ENCODE measurements at regions not wholly inside any gene's neighbourhood (a gene's known extent, or its start where the extent isn't known, plus 50 kb on each side); places are given as distances from the start of the nearest gene placed in this dataset.

GRCh38 chr4:89416960-89417359 lies 109.4 kb upstream of the GPRIN3 start:
- no peak for DNase-seq

GRCh38 chr4:89413518-89413917 lies 105.9 kb upstream of the GPRIN3 start:
- DNase-seq: no peak

GRCh38 chr4:89411539-89412309 lies 104.1 kb upstream of the GPRIN3 start:
- DNase-seq: no peak

GRCh38 chr4:89410687-89411086 lies 103.1 kb upstream of the GPRIN3 start:
- no peak for DNase-seq

GRCh38 chr4:89404530-89404929 lies 96.9 kb upstream of the GPRIN3 start:
- DNase-seq: no peak

- DNase-seq: no peak
Measured at GRCh38 chr4:89403826-89404225, 96.2 kb upstream of the GPRIN3 start.

GRCh38 chr4:89400287-89401035 lies 92.9 kb upstream of the GPRIN3 start:
- DNase-seq: no peak

GRCh38 chr4:89398644-89399043 lies 91.0 kb upstream of the GPRIN3 start:
- no peak for DNase-seq

- DNase-seq: no peak
Measured at GRCh38 chr4:89398146-89398545, 90.5 kb upstream of the GPRIN3 start.

- no peak for DNase-seq
Measured at GRCh38 chr4:89397441-89397840, 89.8 kb upstream of the GPRIN3 start.

GRCh38 chr4:89382439-89382838 lies 74.8 kb upstream of the GPRIN3 start:
- no peak for DNase-seq

- no peak for DNase-seq
Measured at GRCh38 chr4:89380980-89381379, 73.4 kb upstream of the GPRIN3 start.

GRCh38 chr4:89379511-89380044 lies 72.0 kb upstream of the GPRIN3 start:
- no peak for DNase-seq

- DNase-seq: no peak
Measured at GRCh38 chr4:89373394-89373793, 65.8 kb upstream of the GPRIN3 start.

GRCh38 chr4:89371614-89372013 lies 64.0 kb upstream of the GPRIN3 start:
- no peak for DNase-seq

GRCh38 chr4:89369581-89369980 lies 62.0 kb upstream of the GPRIN3 start:
- DNase-seq: no peak

- no peak for DNase-seq
Measured at GRCh38 chr4:89368861-89369260, 61.3 kb upstream of the GPRIN3 start.

- DNase-seq: no peak
Measured at GRCh38 chr4:89365776-89366175, 58.2 kb upstream of the GPRIN3 start.

- DNase-seq: no peak
Measured at GRCh38 chr4:89365375-89365774, 57.8 kb upstream of the GPRIN3 start.

- DNase-seq: no peak
Measured at GRCh38 chr4:89364541-89364940, 56.9 kb upstream of the GPRIN3 start.

- no peak for DNase-seq
Measured at GRCh38 chr4:89363786-89364185, 56.2 kb upstream of the GPRIN3 start.

- no peak for DNase-seq
Measured at GRCh38 chr4:89358935-89359638, 51.5 kb upstream of the GPRIN3 start.

- DNase-seq: no peak
Measured at GRCh38 chr4:89357787-89358186, 50.2 kb upstream of the GPRIN3 start.

All from NCI-H526 treated with DMSO at 0.1 percent for 48 hours (cell line).